Stimulated activated naive CD8-positive, alpha-beta T cell treated with anti-CD3 and anti-CD28 coated beads, Interleukin-15, Interleukin-2, amounts not matched to agents 100 U/mL and 50 U/mL, for 24 hours (primary cell): ENCODE measurements at regions not wholly inside any gene's neighbourhood (a gene's known extent, or its start where the extent isn't known, plus 50 kb on each side); places are given as distances from the start of the nearest gene placed in this dataset.

Experiments
- ATAC-seq: fragments of 150-1000 bp; cut with Tn5 transposase; one replicate; pipeline ENCODE4 v1.10.0; 2021
- DNase-seq: peaks from one replicate; pipeline ENCODE4 v3.0.0; 2021

DNA sequence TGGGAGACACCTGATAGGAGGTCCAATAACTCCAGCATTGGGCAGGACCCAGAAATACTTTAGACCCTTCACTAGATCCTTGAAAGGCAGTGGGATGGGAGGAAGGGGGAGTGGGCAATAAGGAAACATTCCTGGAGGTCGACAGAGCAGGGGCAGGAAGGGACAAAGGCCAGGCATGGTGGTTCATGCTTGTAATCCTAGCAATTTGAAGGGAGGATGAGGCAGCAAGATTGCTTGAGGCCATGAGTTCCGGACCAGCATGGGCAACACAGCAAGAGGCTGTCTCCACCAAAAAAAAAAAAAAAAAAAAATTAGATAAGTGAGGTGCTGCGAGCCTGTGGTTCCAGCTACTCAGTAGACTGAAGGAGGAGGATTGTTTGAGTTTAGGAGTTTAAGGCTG is 134.9 kb downstream of the JCAD start:
- no peak for DNase-seq

GRCh38 chr10:29923416-29923965 is 135.9 kb downstream of the JCAD start:
- no peak for ATAC-seq

More for the DNA sequence above, 134.9 kb downstream of the JCAD start:
- ATAC-seq, result no peak

DNA sequence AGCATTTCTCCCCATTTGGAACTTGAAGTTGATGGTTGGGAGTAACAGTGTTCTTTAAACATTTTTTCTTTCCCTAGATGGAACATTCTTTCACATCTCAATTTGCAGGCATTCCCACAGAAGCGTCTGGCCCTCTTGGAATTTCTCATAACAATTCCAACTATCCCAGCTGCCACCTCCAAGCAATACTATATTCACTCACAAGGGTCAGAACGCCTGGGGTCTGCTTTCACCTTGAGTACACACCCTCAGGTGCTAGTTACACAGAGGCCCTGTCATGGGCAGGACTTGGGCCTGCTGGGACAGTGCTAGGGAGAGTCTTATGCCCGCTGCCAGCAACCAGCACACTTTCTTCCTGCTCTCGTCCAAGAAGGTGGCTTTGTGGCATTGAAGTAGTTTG is 136.5 kb downstream of the JCAD start:
- DNase-seq (no peak), ATAC-seq (no peak)

More at GRCh38 chr10:29923416-29923965, 135.9 kb downstream of the JCAD start:
- DNase-seq, result no peak

- no peak for DNase-seq
- no peak for ATAC-seq
Measured at GRCh38 chr10:29922226-29922625, 137.2 kb downstream of the JCAD start.

DNA sequence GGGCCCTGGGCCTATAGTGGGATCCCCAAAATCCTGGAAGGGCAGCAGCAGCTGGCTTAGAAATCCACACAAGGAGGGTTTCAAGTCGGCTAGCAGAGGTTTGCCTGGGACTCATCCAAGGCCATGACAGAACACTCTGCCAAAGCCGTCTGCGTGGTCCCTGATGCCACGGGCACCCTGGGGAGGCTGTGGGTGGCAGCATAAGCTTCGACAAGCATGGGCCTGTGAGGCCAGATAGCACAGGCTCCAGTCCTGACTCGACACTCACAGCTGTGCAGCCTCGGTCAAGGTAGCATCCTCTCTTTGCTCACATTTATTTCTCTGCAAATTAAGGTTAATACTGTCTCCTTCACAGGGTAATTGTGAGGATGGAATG is 138.3 kb downstream of the JCAD start:
- DNase-seq (no peak), ATAC-seq (no peak)

DNA sequence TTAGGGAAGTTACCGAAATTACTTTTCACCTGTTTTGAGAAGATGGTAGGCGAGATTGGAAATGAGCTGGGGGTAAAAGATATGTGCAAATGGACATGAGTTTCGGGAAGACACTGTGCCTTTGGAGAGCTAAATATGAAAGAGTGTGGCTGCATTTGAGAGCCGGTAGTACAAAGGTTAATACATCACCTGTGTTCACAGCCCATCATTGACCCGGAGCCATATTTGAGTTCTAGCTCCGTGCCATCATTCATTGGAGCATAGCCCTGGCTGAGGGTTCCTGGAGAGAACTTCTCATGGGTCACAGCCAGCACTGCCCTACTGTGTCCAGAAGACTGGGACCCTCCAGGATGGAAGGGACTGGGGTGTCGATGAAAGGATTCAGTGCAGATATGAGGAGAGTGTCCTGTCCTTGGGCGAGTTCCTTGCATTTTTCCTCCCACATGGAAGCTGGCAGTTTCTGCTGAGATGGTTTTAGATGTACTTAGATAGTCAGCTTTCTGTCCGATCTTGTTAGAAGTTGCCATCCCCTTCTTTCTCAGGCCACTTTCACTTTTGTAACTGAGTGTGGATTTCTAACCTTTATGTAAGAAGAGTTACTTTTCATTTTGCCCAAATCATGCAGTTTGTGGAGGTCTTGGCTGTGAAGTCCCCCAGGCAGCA is 138.8 kb downstream of the JCAD start:
- no peak for DNase-seq
- ATAC-seq, result no peak

- no peak for DNase-seq
- no peak for ATAC-seq
Measured at GRCh38 chr10:29918623-29919400, 140.6 kb downstream of the JCAD start.

DNA sequence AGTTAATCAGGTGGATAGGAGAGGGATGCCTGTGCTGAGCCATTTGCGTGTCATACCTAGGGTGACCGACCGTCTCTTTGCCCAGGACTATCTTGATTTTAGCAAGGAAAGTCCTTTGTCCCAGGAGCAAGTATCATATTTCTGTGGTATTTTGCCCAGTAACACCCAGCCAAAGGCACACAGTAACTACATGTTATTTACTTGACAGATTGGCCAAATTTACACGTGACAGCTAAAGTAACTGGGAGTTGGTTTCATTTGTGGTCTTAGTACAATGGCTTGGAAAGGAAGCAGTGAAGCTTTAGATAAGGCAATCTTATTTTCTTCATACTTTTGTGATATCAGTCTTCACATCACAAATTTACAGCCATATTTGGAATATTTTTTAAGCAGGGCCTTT is 142.1 kb downstream of the JCAD start:
- ATAC-seq (no peak), DNase-seq (no peak)

- DNase-seq (no peak), ATAC-seq (no peak)
Measured at GRCh38 chr10:29916669-29917068, 142.7 kb downstream of the JCAD start.

DNA sequence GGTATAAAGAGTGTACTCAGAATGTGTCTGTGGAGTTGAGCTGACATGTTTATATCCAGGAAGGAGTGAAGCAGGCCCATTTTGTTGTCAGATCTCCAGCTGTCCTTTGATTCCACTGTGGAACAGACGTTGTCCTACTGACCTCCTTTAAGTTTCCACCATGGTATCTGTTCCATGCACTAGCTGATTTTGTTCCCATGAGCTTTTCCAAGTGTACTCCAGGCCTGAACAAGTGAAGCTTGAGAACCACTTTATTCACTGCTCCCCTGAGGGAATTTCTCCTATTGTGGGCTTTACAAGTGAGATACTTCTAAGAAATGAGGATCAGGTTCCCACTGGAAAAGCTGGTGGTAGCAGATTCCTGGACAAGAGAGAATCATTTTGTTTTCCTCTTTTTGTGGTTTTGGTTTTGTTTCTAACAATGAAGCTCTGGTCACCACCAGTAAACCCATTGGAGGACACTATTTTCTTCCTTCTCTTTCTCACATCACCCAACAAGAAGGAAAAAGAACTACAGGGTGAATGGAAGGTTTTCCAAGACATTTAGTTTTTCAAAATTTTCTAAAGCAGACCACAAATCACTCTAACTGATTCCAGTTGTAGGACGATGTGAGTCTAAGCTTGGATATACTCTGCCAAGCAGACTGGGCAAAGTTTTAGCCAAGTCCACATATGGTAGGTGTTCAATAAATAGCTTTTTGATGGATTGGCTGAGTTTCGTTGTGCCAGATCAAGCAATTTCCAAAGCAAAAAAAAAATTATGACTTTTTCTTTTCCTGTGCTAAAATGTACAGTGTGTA is 144.2 kb downstream of the JCAD start:
- no peak for DNase-seq
- no peak for ATAC-seq

DNA sequence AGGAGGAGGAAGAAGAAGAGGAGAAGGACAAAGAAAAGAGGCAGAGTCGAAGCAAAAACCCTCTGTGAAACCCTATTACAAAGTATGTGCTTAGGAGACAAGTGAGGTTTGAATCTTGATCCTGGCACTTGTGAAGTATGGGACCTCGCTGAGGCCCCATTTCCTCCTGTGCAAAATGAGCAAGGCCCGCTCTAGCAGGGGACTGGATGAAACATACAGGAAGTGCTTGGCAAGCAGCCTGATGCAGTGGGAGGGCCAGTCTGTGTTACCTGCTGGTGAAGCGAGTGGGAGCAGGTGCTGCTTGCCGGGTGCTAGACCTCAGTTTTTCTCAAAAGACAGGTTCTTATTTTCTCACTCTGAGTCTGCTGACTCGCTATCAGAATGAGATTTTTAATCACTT is 150.4 kb downstream of the JCAD start:
- ATAC-seq (no peak), DNase-seq (peak; percentile 16)

DNA sequence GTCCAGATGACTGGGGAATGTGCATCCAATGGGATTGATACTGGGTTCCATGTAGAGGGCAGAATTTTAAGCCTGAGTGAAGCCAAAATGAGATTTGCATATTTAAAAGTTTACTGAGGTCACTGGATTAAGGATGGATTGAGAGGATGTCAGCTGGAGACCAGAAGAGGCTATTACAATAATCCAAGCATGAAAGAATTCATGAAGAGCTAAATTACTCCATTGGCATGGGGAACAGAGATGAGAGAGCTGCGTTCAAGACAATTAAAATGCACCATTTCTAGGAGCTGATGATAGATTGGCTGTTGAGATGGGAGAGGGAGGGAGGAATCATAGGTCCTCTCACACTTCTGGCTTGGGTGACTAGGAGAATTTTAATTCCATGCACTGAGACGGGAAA is 158.5 kb downstream of the JCAD start:
- ATAC-seq (no peak), DNase-seq (no peak)

DNA sequence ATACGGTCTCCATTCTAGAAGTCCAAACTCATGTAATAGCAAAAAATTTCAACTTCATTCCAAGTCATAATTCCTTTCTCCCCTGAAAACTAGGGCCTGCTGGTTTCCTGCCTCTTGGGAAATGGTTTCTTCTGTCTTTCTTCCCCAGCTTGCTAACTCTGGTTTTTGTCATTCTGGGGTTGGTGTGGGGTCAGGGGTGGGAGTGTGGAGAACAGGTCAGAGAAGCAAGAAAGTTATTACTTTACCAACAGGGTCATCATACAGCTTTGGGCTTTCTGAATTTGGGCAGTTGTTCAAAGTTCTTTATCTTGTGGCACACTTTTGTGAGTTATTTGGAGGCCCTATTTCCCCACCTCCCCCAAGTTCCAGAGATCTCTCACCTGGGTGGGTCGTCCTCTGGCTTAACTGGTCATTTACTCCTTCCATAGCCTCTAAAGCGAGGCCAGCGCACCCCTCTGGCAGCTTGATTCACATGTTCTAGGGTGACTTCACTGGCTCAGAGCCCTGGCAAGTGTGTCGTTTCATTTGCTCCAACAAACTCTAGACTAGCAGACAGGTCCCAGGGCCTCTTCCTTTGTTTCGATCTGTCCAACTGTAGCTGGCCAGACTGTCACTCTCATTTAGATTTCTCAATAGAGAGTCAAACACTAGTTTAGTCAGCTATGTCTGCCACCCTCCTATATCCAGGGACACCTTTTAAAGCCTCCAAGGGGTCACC is 161.2 kb downstream of the JCAD start:
- DNase-seq (no peak), ATAC-seq (no peak)

- no peak for ATAC-seq
- DNase-seq, result no peak
Measured at GRCh38 chr10:29897430-29897829, 162.0 kb downstream of the JCAD start.

DNA sequence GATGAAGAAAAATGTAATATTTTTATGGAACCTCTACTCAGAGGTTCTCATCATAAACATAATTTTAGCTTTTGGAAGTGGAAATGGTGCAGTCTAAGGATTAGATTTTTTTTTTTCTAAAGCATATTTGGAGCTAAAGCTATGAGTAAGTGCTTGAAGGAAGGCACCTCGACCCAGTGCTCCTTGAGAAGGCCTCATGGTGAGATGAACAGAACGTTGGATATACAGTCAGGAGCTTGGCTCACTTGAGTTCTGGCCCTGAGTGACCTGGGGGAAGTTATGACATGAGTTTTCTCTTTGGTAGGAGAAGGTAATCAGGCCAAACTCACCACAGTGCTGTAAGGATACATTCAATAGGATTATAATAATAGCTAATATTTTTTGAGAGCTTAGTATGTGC is 163.3 kb downstream of the JCAD start:
- ATAC-seq (no peak), DNase-seq (no peak)

GRCh38 chr10:29895456-29895855 is 163.9 kb downstream of the JCAD start:
- ATAC-seq (no peak), DNase-seq (no peak)

GRCh38 chr10:29888321-29888720 is 171.1 kb downstream of the JCAD start:
- no peak for ATAC-seq
- no peak for DNase-seq

DNA sequence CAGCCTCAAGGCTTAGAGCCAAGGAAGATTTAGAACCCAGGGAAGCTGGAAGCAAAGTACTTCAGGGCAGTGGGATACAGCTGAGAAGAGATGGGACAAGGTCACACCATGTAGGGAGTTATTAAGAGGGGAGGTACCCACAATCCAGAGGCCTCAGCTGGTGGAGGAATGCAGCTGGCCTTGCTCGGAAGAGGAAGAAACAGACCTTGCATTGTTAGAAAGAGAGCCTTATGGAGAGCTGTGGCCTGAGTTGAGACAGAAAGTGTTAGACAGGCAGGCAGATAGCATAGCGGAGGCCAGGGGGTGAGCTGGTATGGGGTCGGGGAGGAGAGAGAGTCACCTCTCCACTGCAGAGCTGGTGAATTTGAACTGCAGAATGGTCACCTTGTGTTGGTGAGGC is 173.1 kb downstream of the JCAD start:
- no peak for ATAC-seq
- no peak for DNase-seq

DNA sequence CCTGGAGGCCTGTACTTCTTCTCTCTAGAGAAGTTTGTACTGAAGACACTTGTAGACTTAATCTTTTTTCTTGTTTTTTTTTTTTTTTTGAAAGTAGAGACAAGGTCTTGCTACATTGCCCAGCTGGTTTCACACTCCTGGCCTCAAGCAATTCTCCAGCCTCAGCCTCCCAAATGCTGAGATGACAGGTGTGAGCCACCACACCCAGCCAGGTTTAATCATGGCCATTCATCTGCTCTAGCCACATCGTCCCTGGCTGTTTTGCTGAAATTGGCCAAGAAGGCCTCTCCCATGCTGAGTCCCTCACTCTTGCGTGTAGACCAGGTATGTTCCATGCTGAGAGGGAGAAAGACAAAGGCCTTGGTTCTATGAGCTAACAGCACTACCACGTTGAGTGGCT is 176.2 kb downstream of the JCAD start:
- no peak for DNase-seq
- no peak for ATAC-seq

DNA sequence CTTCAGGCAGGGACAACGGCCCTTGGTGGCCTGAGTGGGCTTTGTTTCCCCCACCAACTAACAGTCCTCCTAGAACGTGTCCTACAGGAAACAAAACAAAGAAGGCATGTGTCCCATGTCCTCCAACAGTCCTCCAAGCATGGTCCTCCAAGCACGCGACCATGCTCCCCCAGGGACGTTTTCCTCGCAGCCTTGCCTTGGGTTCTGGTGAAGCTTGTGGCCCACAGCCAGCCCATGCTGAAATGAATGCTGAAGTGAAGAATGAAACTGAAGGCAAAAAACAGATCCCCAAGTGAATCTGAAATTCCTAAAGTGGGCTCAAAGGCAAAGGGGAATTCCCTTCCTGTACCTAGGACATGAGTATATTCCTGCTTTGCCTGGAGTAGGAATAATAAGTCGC is 176.6 kb downstream of the JCAD start:
- ATAC-seq (no peak), DNase-seq (no peak)

- DNase-seq (no peak), ATAC-seq (no peak)
Measured at GRCh38 chr10:29881811-29882210, 177.6 kb downstream of the JCAD start.

- DNase-seq (no peak), ATAC-seq (no peak)
Measured at GRCh38 chr10:29881336-29881771, 178.0 kb downstream of the JCAD start.
